H1 (cell line): ENCODE measurements at regions not wholly inside any gene's neighbourhood (a gene's known extent, or its start where the extent isn't known, plus 50 kb on each side); places are given as distances from the start of the nearest gene placed in this dataset.

Experiments used
- CTCF ChIA-PET: fragments of 300-600 bp; sonication (Branson Sonifier 250); formaldehyde crosslinking; loops from one replicate; lab custom pipeline; 2021; ENCODE audit not compliant: partially characterized antibody; lab: Charles Lee
- POLR2A ChIA-PET: fragments of 300-600 bp; sonication (Branson Sonifier 250); formaldehyde crosslinking; loops from one replicate; lab custom pipeline; 2021; ENCODE audit warnings: inconsistent platforms; ENCODE audit not compliant: partially characterized antibody; lab: Charles Lee
- DNase-seq, 2 experiments: peaks; one replicate each; pipeline versions ENCODE4 v3.0.0 to v3.0.0-alpha.2; 2010 to 2022; ENCODE audit warnings: low spot score in 2 of 2, low read depth in 1 of 2, mixed read lengths in 1 of 2
- FAIRE-seq: peaks from 2 replicates; lab custom pipeline; 2011; peaks lifted over from hg19 to GRCh38; lab: Jason Lieb, UNC
- H2AFZ ChIP-seq: 2 replicates; pipeline ENCODE4 v1.8.1; 2012; ENCODE audit warnings: low read length, inconsistent platforms
- H2AK5ac ChIP-seq: 2 replicates; pipeline ENCODE4 v1.6.1; 2013; ENCODE audit warnings: low read depth, low read length
- H2BK120ac ChIP-seq: replicated peaks from 2 replicates; pipeline ENCODE3; 2013; ENCODE audit warnings: low read depth, low read length, inconsistent platforms
- H2BK12ac ChIP-seq: 2 replicates; pipeline ENCODE4 v1.6.1; 2013; ENCODE audit warnings: low read depth, low read length
- H2BK15ac ChIP-seq: 2 replicates; pipeline ENCODE4 v1.6.1; 2013; ENCODE audit warnings: low read length
- H2BK20ac ChIP-seq: 2 replicates; pipeline ENCODE4 v1.6.1; 2013; ENCODE audit warnings: low read length
- H2BK5ac ChIP-seq: 2 replicates; pipeline ENCODE4 v1.6.1; 2013; ENCODE audit warnings: low read depth, low read length
- H3K14ac ChIP-seq: 2 replicates; pipeline ENCODE4 v1.6.1; 2013; ENCODE audit warnings: inconsistent platforms; ENCODE audit not compliant: insufficient read length
- H3K18ac ChIP-seq: 2 replicates; pipeline ENCODE4 v1.6.1; 2013; ENCODE audit warnings: low read length; ENCODE audit errors: extremely low read depth
- H3K23ac ChIP-seq: 2 replicates; pipeline ENCODE4 v1.6.1; 2013; ENCODE audit warnings: inconsistent platforms; ENCODE audit not compliant: insufficient read length
- H3K23me2 ChIP-seq: 2 replicates; pipeline ENCODE4 v1.6.1; 2013; ENCODE audit warnings: low read depth, low read length
- H3K27ac ChIP-seq: 2 replicates; pipeline ENCODE4 v1.6.1; 2011; ENCODE audit warnings: low read depth, low read length, inconsistent platforms
- H3K27me3 ChIP-seq, 4 experiments: replicated peaks in 1 of 4; 1 replicate in 1 of 4; 2 replicates in 3 of 4; pipeline versions ENCODE4 v1.6.1 to v1.8.1; 2011 to 2013; ENCODE audit warnings: low read length in 3 of 4, mild to moderate bottlenecking in 3 of 4, inconsistent platforms in 2 of 4, mixed read lengths in 2 of 4, moderate library complexity in 1 of 4; ENCODE audit not compliant: control insufficient read depth in 3 of 4, insufficient read depth in 3 of 4; ENCODE audit errors: extremely low read depth in 1 of 4
- H3K36me3 ChIP-seq, 4 experiments: 2 replicates each; pipeline versions ENCODE4 v1.6.1 to v1.8.1; 2011 to 2013; ENCODE audit warnings: mild to moderate bottlenecking in 4 of 4, low read length in 3 of 4, moderate library complexity in 2 of 4, control low read depth in 1 of 4, inconsistent platforms in 1 of 4; ENCODE audit not compliant: insufficient read depth in 4 of 4, control insufficient read depth in 2 of 4
- H3K4ac ChIP-seq: replicated peaks from 2 replicates; pipeline ENCODE3; 2013; ENCODE audit warnings: low read length, low read depth, mixed read lengths, inconsistent platforms; ENCODE audit not compliant: insufficient read length
- H3K4me1 ChIP-seq, 4 experiments: replicated peaks in 1 of 4; 1 replicate in 1 of 4; 2 replicates in 3 of 4; pipeline versions ENCODE4 v1.6.1 to v1.8.1; 2011 to 2013; ENCODE audit warnings: low read length in 3 of 4, inconsistent platforms in 2 of 4, mixed read lengths in 1 of 4; ENCODE audit not compliant: insufficient read depth in 4 of 4, control insufficient read depth in 3 of 4
- H3K4me2 ChIP-seq, 2 experiments: 2 replicates each; pipeline versions ENCODE4 v1.6.1 to v1.8.1; 2011 to 2013; ENCODE audit warnings: low read depth in 2 of 2, low read length in 2 of 2, control low read depth in 1 of 2, inconsistent platforms in 1 of 2, mild to moderate bottlenecking in 1 of 2; ENCODE audit not compliant: insufficient read depth in 1 of 2
- H3K4me3 ChIP-seq, 4 experiments: fragments of 200-600, 300-600 bp in 1 of 4; sonication (generic), shearing (Covaris generic), sonication (Bioruptor Twin) in 1 of 4; 2 replicates each; pipeline versions ENCODE4 v1.5.1 to v1.8.1; 2011 to 2016; ENCODE audit warnings: low read length in 4 of 4, low read depth in 3 of 4, control low read depth in 2 of 4, inconsistent platforms in 2 of 4, mild to moderate bottlenecking in 2 of 4, mixed read lengths in 1 of 4, moderate library complexity in 1 of 4; ENCODE audit not compliant: insufficient read depth in 2 of 4; ENCODE audit errors: extremely low read depth in 1 of 4
- H3K56ac ChIP-seq: replicated peaks from 2 replicates; pipeline ENCODE3; 2013; ENCODE audit warnings: low read depth, mild to moderate bottlenecking, mixed read lengths, low read length, inconsistent platforms; ENCODE audit not compliant: insufficient read length
- H3K79me1 ChIP-seq: 2 replicates; pipeline ENCODE4 v1.6.1; 2013; ENCODE audit warnings: low read depth, low read length, control low read depth
- H3K79me2 ChIP-seq, 2 experiments: 2 replicates each; pipeline versions ENCODE4 v1.6.1 to v1.8.1; 2012 to 2013; ENCODE audit warnings: low read length in 2 of 2, mild to moderate bottlenecking in 2 of 2, inconsistent platforms in 1 of 2; ENCODE audit not compliant: insufficient read depth in 2 of 2, control insufficient read depth in 1 of 2
- H3K9ac ChIP-seq, 4 experiments: replicated peaks in 1 of 4; 1 replicate in 1 of 4; 2 replicates in 3 of 4; pipeline versions ENCODE4 v1.6.1 to v1.8.1; 2011 to 2013; ENCODE audit warnings: low read depth in 3 of 4, low read length in 3 of 4, control low read depth in 2 of 4, mild to moderate bottlenecking in 2 of 4, moderate library complexity in 2 of 4, inconsistent platforms in 1 of 4; ENCODE audit errors: extremely low read depth in 1 of 4
- H3K9me3 ChIP-seq, 2 experiments: 2 replicates each; pipeline versions ENCODE4 v1.6.1 to v1.8.1; 2012 to 2013; ENCODE audit warnings: mild to moderate bottlenecking in 2 of 2, moderate library complexity in 2 of 2, control low read depth in 1 of 2, inconsistent platforms in 1 of 2, low read depth in 1 of 2, low read length in 1 of 2, mixed read lengths in 1 of 2; ENCODE audit not compliant: insufficient read depth in 2 of 2
- H4K20me1 ChIP-seq, 2 experiments: replicated peaks in 1 of 2; 2 replicates each; pipeline versions ENCODE3 to v1.8.1; 2011 to 2013; ENCODE audit warnings: inconsistent platforms in 2 of 2, low read length in 2 of 2, mild to moderate bottlenecking in 1 of 2; ENCODE audit not compliant: insufficient read depth in 2 of 2, control insufficient read depth in 1 of 2
- H4K5ac ChIP-seq: 2 replicates; pipeline ENCODE4 v1.6.1; 2013; ENCODE audit warnings: low read length, low read depth, mixed read lengths, inconsistent platforms; ENCODE audit not compliant: insufficient read length
- H4K8ac ChIP-seq: 2 replicates; pipeline ENCODE4 v1.8.0; 2013; ENCODE audit warnings: mild to moderate bottlenecking, moderate library complexity, low read length, inconsistent platforms; ENCODE audit not compliant: insufficient read depth; ENCODE audit errors: extremely low read depth
- H4K91ac ChIP-seq: replicated peaks from 2 replicates; pipeline ENCODE3; 2013; ENCODE audit warnings: low read length, mixed read lengths, inconsistent platforms; ENCODE audit not compliant: insufficient read length
- BACH1 ChIP-seq: IDR thresholded peaks from 2 replicates; pipeline ENCODE4 v1.6.1; 2012; ENCODE audit warnings: low read length, improper control_type of control experiment
- CEBPB ChIP-seq: IDR thresholded peaks from 2 replicates; pipeline ENCODE4 v1.6.1; 2012; ENCODE audit warnings: low read depth, low read length
- CREB1 ChIP-seq: IDR thresholded peaks from 2 replicates; pipeline ENCODE4 v1.6.1; 2012; ENCODE audit warnings: inconsistent platforms
- GTF2F1 ChIP-seq: IDR thresholded peaks from 2 replicates; pipeline ENCODE4 v1.6.1; 2012; ENCODE audit warnings: low read depth, low read length, improper control_type of control experiment, borderline replicate concordance
- HDAC6 ChIP-seq: IDR thresholded peaks from one replicate; pipeline ENCODE4 v1.7.1; 2012; ENCODE audit warnings: low read depth, mild to moderate bottlenecking, inconsistent platforms, low read length, moderate library complexity
- KDM1A ChIP-seq: fragments of 200-600, 300-600 bp; sonication (generic); IDR thresholded peaks from 2 replicates; pipeline ENCODE4 v1.7.1; 2016; ENCODE audit warnings: mild to moderate bottlenecking, low read length, borderline replicate concordance
- NANOG ChIP-seq: IDR thresholded peaks from 2 replicates; pipeline ENCODE4 v1.6.1; 2011; ENCODE audit warnings: low read length, low read depth, mild to moderate bottlenecking, inconsistent platforms; ENCODE audit not compliant: insufficient read depth, poor library complexity, severe bottlenecking
- POLR2AphosphoS5 ChIP-seq: IDR thresholded peaks from 2 replicates; pipeline ENCODE4 v1.6.1; 2011; ENCODE audit warnings: low read depth, low read length
- POU5F1 ChIP-seq: IDR thresholded peaks from 2 replicates; pipeline ENCODE4 v1.6.1; 2011; ENCODE audit warnings: low read depth, mild to moderate bottlenecking, low read length, moderate library complexity
- RBBP5 ChIP-seq: IDR thresholded peaks from 2 replicates; pipeline ENCODE4 v1.7.1; 2012; ENCODE audit warnings: low read depth, mild to moderate bottlenecking, inconsistent platforms, low read length, moderate library complexity, borderline replicate concordance
- RXRA ChIP-seq: IDR thresholded peaks from 2 replicates; pipeline ENCODE4 v1.6.1; 2011; ENCODE audit warnings: low read depth, mild to moderate bottlenecking, low read length, moderate library complexity; ENCODE audit not compliant: insufficient read depth
- SUZ12 ChIP-seq: fragments of 200-600 bp; sonication (generic); IDR thresholded peaks from 2 replicates; pipeline ENCODE4 v1.6.1; 2012; ENCODE audit warnings: mild to moderate bottlenecking, inconsistent platforms, low read length, moderate library complexity, mixed read lengths
- WGBS, 2 experiments: shearing (Covaris generic) in 1 of 2; methylation state at CpG; one replicate each; pipeline versions ENCODE4 v1.1.6 to v1.1.7; 2013 to 2015; ENCODE audit warnings: low lambda C conversion rate in 2 of 2, mixed read lengths in 2 of 2, inconsistent platforms in 1 of 2, low coverage in 1 of 2, missing lambda C conversion rate in 1 of 2; ENCODE audit not compliant: insufficient replicate concordance in 2 of 2, insufficient coverage in 1 of 2, insufficient read length in 1 of 2; ENCODE audit errors: extremely low coverage in 1 of 2, missing lambda C conversion rate in 1 of 2; 5-methylcytosine and 5-hydroxymethylcytosine counted together
- TF ChIP-seq, protein P1 (sequence below), 3 experiments: IDR thresholded peaks; 1 replicate in 2 of 3; 2 replicates in 1 of 3; pipeline versions ENCODE4 v1.5.1 to v1.6.1; 2011; ENCODE audit warnings: low read length in 3 of 3, mild to moderate bottlenecking in 3 of 3, inconsistent platforms in 2 of 3, low read depth in 1 of 3, moderate library complexity in 1 of 3; ENCODE audit not compliant: insufficient read depth in 1 of 3; ENCODE audit errors: control extremely low read depth in 1 of 3

DNA sequence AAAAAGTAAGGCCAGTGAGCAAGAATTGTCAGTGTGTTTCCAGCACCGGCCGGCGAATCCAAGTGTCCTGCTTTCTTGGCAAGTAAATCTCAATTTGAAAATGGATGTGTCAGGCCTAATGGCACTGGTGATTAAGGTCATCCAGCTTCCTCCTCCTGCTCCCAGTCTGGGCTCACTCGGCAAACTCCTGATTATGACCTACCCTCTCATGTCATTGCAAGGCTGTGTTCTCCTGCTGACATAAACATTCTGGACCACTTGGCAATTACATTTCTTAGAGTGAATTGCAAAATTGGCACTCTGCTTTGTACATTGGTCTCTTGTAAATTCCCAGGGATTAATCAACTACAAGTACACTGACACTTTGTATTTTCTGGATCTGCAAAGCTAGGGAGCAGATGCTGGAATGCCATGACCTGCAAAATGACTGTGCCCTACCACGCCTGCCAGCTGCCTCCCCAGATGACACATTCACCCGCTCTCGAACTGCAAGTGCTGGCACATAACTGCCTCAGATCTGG lies 473.8 kb downstream of the KIF20B start:
- Histone ChIP-seq H2BK15ac (no peak overlapping the region), H4K20me1 (no peaks in the 10 kb centered on the region), H3K79me2 (no peaks in the 10 kb centered on the region), H4K5ac (no peak overlapping the region), H3K36me3 (no peaks in the 10 kb centered on the region), H2BK120ac (no peak overlapping the region), H2BK12ac (no peak overlapping the region), H3K18ac (no peak overlapping the region), H2BK5ac (no peak overlapping the region), H3K4me1 (no peaks in the 10 kb centered on the region), H3K9me3 (no peaks in the 10 kb centered on the region), H3K23me2 (no peaks in the 10 kb centered on the region; the same call in 1 of the 2 replicates), H3K27ac (no peak overlapping the region), H3K79me1 (no peaks in the 10 kb centered on the region), H3K27me3 (peaks cover 0 to 3% (median 0%) of the 10 kb centered on the region in 4 experiments; a peak in 1 of 7 replicates), H4K8ac (no peak overlapping the region), H3K9ac (no peak overlapping the region), H3K4me2 (no peak overlapping the region), H4K91ac (no peak overlapping the region), H3K56ac (no peak overlapping the region), H2BK20ac (no peak overlapping the region), H2AFZ (no peak overlapping the region), H3K4me3 (no peak overlapping the region), H3K4ac (no peak overlapping the region), H2AK5ac (no peak overlapping the region), H3K23ac (no peak overlapping the region), H3K14ac (no peak overlapping the region)
- CTCF ChIA-PET, result no interaction called here
- 82% methylated on average over 7 of the region's 7 CpGs; no CpG with 5 or more reads in 1 of the 2 experiments for WGBS, 2 experiments
- FAIRE-seq, result no peak
- POLR2A ChIA-PET, result no interaction called here
- DNase-seq, result no peak
- TF ChIP-seq BACH1 (no peak), RBBP5 (no peak), POLR2AphosphoS5 (no peak), HDAC6 (no peak), KDM1A (no peak), NANOG (no peak), CEBPB (no peak), POU5F1 (no peak), GTF2F1 (no peak), RXRA (no peak), CREB1 (no peak), SUZ12 (no peak)
- TF ChIP-seq, protein P1, sequence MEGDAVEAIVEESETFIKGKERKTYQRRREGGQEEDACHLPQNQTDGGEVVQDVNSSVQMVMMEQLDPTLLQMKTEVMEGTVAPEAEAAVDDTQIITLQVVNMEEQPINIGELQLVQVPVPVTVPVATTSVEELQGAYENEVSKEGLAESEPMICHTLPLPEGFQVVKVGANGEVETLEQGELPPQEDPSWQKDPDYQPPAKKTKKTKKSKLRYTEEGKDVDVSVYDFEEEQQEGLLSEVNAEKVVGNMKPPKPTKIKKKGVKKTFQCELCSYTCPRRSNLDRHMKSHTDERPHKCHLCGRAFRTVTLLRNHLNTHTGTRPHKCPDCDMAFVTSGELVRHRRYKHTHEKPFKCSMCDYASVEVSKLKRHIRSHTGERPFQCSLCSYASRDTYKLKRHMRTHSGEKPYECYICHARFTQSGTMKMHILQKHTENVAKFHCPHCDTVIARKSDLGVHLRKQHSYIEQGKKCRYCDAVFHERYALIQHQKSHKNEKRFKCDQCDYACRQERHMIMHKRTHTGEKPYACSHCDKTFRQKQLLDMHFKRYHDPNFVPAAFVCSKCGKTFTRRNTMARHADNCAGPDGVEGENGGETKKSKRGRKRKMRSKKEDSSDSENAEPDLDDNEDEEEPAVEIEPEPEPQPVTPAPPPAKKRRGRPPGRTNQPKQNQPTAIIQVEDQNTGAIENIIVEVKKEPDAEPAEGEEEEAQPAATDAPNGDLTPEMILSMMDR (IDR thresholded peaks at IDR 0.05; ENCODE audit: control extremely low read depth in 1 of 3, insufficient read depth in 1 of 3, low read depth in 1 of 3, low read length in 3 of 3), result no peak
